ENCODE measurements at regions not wholly inside any gene's neighbourhood (a gene's known extent, or its start where the extent isn't known, plus 50 kb on each side); places are given as distances from the start of the nearest gene placed in this dataset.
"Not testable (repeated sequence)": the region's sequence is repeated elsewhere in the genome, so short reads cannot be mapped to it uniquely, and the experiment has no call there.

GRCh38 chr10:15990535-15991129, 130.3 kb upstream of the MINDY3 start:
- TF ChIP-seq CTCF (IDR thresholded peaks at IDR 0.05) (no peak), ZFX (IDR thresholded peaks at IDR 0.05; ENCODE audit: borderline replicate concordance) (no peak)

GRCh38 chr10:15997313-15997712, 137.0 kb upstream of the MINDY3 start:
- no peak overlapping the region for H3K27ac ChIP-seq
- TF ChIP-seq ZFX (IDR thresholded peaks at IDR 0.05; ENCODE audit: borderline replicate concordance) = no peak
- TF ChIP-seq CTCF (IDR thresholded peaks at IDR 0.05) = no peak

More at GRCh38 chr10:15990535-15991129, 130.3 kb upstream of the MINDY3 start:
- no peak overlapping the region for H3K27ac ChIP-seq

GRCh38 chr10:16001581-16001980, 141.3 kb upstream of the MINDY3 start:
- TF ChIP-seq ZFX (IDR thresholded peaks at IDR 0.05; ENCODE audit: borderline replicate concordance) (no peak), CTCF (IDR thresholded peaks at IDR 0.05) (no peak)
- no peak overlapping the region for H3K27ac ChIP-seq

- TF ChIP-seq CTCF (IDR thresholded peaks at IDR 0.05) (no peak), ZFX (IDR thresholded peaks at IDR 0.05; ENCODE audit: borderline replicate concordance) (no peak)
These were observed 149.5 kb upstream of the MINDY3 start for GRCh38 chr10:16009785-16010184.

GRCh38 chr10:16011548-16011947, 151.2 kb upstream of the MINDY3 start:
- H3K27ac ChIP-seq = no peak overlapping the region
- TF ChIP-seq CTCF (IDR thresholded peaks at IDR 0.05) (no peak), ZFX (IDR thresholded peaks at IDR 0.05; ENCODE audit: borderline replicate concordance) (no peak)

More at GRCh38 chr10:16009785-16010184, 149.5 kb upstream of the MINDY3 start:
- no peak overlapping the region for H3K27ac ChIP-seq

- TF ChIP-seq CTCF (IDR thresholded peaks at IDR 0.05) = no peak
- no peak for TF ChIP-seq ZFX (IDR thresholded peaks at IDR 0.05; ENCODE audit: borderline replicate concordance)
- H3K27ac ChIP-seq = no peak overlapping the region
These were observed 154.2 kb upstream of the MINDY3 start for GRCh38 chr10:16014469-16014868.

GRCh38 chr10:16016688-16017087, 156.4 kb upstream of the MINDY3 start:
- no peak for TF ChIP-seq ZFX (IDR thresholded peaks at IDR 0.05; ENCODE audit: borderline replicate concordance)

GRCh38 chr10:16020836-16021235, 160.5 kb upstream of the MINDY3 start:
- H3K27ac ChIP-seq = no peak overlapping the region
- TF ChIP-seq ZFX (IDR thresholded peaks at IDR 0.05; ENCODE audit: borderline replicate concordance) (no peak), CTCF (IDR thresholded peaks at IDR 0.05) (no peak)

More at GRCh38 chr10:16016688-16017087, 156.4 kb upstream of the MINDY3 start:
- no peak overlapping the region for H3K27ac ChIP-seq

- H3K27ac ChIP-seq = not testable (repeated sequence)
These were observed 166.5 kb upstream of the MINDY3 start for GRCh38 chr10:16026832-16027231.

All from 22Rv1 (cell line).